ENCODE measurements at regions not wholly inside any gene's neighbourhood (a gene's known extent, or its start where the extent isn't known, plus 50 kb on each side); places are given as distances from the start of the nearest gene placed in this dataset.

- TF ChIP-seq CTCF (IDR thresholded peaks at IDR 0.05; ENCODE audit: insufficient read depth, low read length, poor library complexity, severe bottlenecking) = no peak
- DNase-seq (ENCODE audit: low read depth) = no peak
- no peaks in the 10 kb centered on the region for H3K36me3 ChIP-seq (ENCODE audit: control insufficient read depth, insufficient read depth, low read length)
- H3K4me3 ChIP-seq (ENCODE audit: low read depth, low read length) = no peak overlapping the region
- H3K27me3 ChIP-seq (ENCODE audit: control insufficient read depth, insufficient read depth, low read length) = peaks cover 11% of the 10 kb centered on the region
These were observed 242.7 kb downstream of the MN1 start for GRCh38 chr22:27558658-27559371.

- Histone ChIP-seq H3K36me3 (ENCODE audit: control insufficient read depth, insufficient read depth, low read length) (no peaks in the 10 kb centered on the region), H3K27me3 (ENCODE audit: control insufficient read depth, insufficient read depth, low read length) (peaks cover 14% of the 10 kb centered on the region), H3K4me3 (ENCODE audit: low read depth, low read length) (no peak overlapping the region)
- TF ChIP-seq CTCF (IDR thresholded peaks at IDR 0.05; ENCODE audit: insufficient read depth, low read length, poor library complexity, severe bottlenecking) = no peak
- no peak for DNase-seq (ENCODE audit: low read depth)
These were observed 240.8 kb downstream of the MN1 start for GRCh38 chr22:27560781-27561180.

- Histone ChIP-seq H3K4me3 (ENCODE audit: low read depth, low read length) (no peak overlapping the region), H3K36me3 (ENCODE audit: control insufficient read depth, insufficient read depth, low read length) (no peaks in the 10 kb centered on the region), H3K27me3 (ENCODE audit: control insufficient read depth, insufficient read depth, low read length) (peaks cover 17% of the 10 kb centered on the region)
- no peak for DNase-seq (ENCODE audit: low read depth)
- no peak for TF ChIP-seq CTCF (IDR thresholded peaks at IDR 0.05; ENCODE audit: insufficient read depth, low read length, poor library complexity, severe bottlenecking)
These were observed 240.2 kb downstream of the MN1 start for GRCh38 chr22:27561286-27561904.

- Histone ChIP-seq H3K27me3 (ENCODE audit: control insufficient read depth, insufficient read depth, low read length) (peaks cover 24% of the 10 kb centered on the region), H3K36me3 (ENCODE audit: control insufficient read depth, insufficient read depth, low read length) (no peaks in the 10 kb centered on the region), H3K4me3 (ENCODE audit: low read depth, low read length) (no peak overlapping the region)
- no peak for TF ChIP-seq CTCF (IDR thresholded peaks at IDR 0.05; ENCODE audit: insufficient read depth, low read length, poor library complexity, severe bottlenecking)
- no peak for DNase-seq (ENCODE audit: low read depth)
These were observed 236.8 kb downstream of the MN1 start for GRCh38 chr22:27564806-27565205.

GRCh38 chr22:27566602-27567001 lies 235.0 kb downstream of the MN1 start:
- no peak for TF ChIP-seq CTCF (IDR thresholded peaks at IDR 0.05; ENCODE audit: insufficient read depth, low read length, poor library complexity, severe bottlenecking)
- no peak for DNase-seq (ENCODE audit: low read depth)
- Histone ChIP-seq H3K27me3 (ENCODE audit: control insufficient read depth, insufficient read depth, low read length) (peaks cover 30% of the 10 kb centered on the region), H3K4me3 (ENCODE audit: low read depth, low read length) (no peak overlapping the region), H3K36me3 (ENCODE audit: control insufficient read depth, insufficient read depth, low read length) (no peaks in the 10 kb centered on the region)

GRCh38 chr22:27568265-27568664 lies 233.3 kb downstream of the MN1 start:
- no peak overlapping the region for H3K4me3 ChIP-seq (ENCODE audit: low read depth, low read length)
- TF ChIP-seq CTCF (IDR thresholded peaks at IDR 0.05; ENCODE audit: insufficient read depth, low read length, poor library complexity, severe bottlenecking) = no peak
- H3K27me3 ChIP-seq (ENCODE audit: control insufficient read depth, insufficient read depth, low read length) = peaks cover 41% of the 10 kb centered on the region
- DNase-seq (ENCODE audit: low read depth) = no peak
- no peaks in the 10 kb centered on the region for H3K36me3 ChIP-seq (ENCODE audit: control insufficient read depth, insufficient read depth, low read length)

Measured in kidney epithelial cell (primary cell).